Activated CD8-positive, alpha-beta memory T cell treated with anti-CD3 and anti-CD28 coated beads for 36 hours (primary cell): ENCODE measurements at regions not wholly inside any gene's neighbourhood (a gene's known extent, or its start where the extent isn't known, plus 50 kb on each side); places are given as distances from the start of the nearest gene placed in this dataset.

ENCODE experiments used
- CTCF ChIA-PET: fragments of 350-600 bp; sonication (Branson Sonifier 250); formaldehyde crosslinking; loops from one replicate; lab custom pipeline; 2021; ENCODE audit warnings: antibody characterized with exemption; lab: Charles Lee
- POLR2A ChIA-PET: fragments of 350-600 bp; sonication (Branson Sonifier 250); formaldehyde crosslinking; loops from one replicate; lab custom pipeline; 2021; ENCODE audit warnings: antibody characterized with exemption; lab: Charles Lee

GRCh38 chr6:137434640-137435039 is 59.6 kb downstream of the OLIG3 start:
- ChIA-PET POLR2A (no interaction called here), CTCF (no interaction called here)

DNA sequence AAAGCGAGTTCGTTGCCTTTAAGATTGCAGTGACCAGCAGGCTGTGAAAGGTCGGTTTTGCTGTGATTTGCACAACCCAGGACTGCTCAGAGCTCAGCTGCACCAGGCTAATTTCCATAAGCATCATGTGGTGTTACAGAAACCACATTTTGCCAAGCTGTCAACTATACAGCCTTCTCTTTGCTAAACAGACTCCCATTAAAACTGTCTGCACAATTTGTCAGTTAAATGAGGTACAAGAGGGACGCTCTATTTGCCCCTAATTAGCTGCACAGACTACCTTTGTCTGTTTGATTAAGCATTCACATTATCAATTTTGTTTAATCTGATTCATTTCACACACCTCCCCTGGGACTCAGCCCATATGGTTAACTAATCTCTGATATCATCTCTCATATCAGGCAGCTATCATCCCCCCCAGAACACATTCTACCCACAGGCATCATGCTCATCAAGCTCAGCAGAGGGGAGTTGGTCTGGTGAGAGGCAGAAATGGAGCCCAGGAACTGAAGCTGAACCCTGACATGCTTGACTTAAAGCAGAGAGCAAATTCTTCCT is 62.1 kb downstream of the OLIG3 start:
- POLR2A ChIA-PET, result no interaction called here
- CTCF ChIA-PET, result no interaction called here

GRCh38 chr6:137430954-137431353 is 63.2 kb downstream of the OLIG3 start:
- CTCF ChIA-PET, result no interaction called here
- POLR2A ChIA-PET, result interaction anchor here (0.8 kb wide), 1 partner anchor 35 kb away, joined by 3 read pairs; no protein-coding TSS in a partner anchor

DNA sequence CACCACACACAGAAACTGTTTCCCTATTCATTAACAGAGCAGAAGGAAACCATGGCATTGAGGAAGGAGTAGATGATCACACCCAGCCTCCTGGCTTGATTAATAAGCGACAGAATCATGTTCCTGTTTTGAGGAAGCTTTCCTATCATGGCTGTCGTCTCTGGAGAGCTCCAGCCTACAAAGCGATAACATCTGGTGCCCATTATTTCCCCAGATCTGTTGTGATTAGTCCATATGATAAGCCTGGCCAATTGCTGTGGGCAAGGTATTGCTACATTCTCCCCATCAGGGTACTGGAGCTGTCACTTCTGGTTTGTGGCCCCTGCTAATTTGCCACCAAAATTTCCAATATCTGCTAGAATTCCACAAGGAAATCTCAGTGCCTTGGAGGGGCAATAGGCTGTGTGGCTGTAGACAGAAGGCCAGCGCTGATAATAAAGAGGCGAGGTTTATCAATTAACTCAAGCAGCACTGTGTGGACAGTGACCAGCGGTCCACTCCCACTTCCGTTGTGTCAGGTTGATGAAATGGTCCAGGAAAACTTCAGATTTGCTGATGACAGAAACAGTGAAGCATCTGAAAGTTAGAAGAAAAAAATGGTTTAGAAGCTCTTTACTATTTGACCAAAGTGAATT is 66.4 kb downstream of the OLIG3 start:
- ChIA-PET CTCF (no interaction called here), POLR2A (interaction anchor here (0.6 kb wide), 1 partner anchor 373 kb away, joined by 3 read pairs; no protein-coding TSS in a partner anchor)

DNA sequence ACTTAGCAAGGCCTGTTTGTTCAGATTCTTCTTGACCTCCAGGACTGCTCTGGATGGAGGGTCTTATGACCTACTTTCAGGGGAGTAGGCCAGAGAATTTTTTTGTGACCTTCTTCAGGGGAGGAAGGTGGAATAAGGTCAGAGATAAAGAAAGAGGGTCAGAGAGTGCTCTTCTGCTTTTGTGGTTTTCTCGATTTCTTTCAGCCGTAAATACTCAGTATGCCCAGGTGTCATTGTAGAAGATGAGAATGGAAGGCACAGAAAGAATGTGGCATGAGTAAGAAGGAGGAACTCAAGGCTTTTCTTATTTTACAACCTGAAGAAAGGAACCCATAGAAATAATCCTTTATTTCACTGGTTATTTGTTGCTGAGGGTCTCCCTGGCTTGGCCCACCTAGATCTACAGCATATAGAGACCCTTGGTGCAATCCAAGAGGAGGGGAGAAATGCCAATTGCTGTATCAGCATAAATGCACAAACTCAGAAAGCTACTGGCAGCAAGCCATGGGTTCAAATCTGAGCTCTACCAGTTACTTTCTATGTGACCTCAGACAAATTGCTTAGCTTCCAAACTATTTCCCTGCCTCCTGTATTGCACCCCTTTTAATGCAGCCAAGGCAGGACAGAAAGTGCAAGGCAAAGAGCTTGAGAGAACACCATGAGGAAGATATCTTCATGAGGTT is 68.0 kb downstream of the OLIG3 start:
- ChIA-PET POLR2A (no interaction called here), CTCF (interaction anchor here (0.6 kb wide), 1 partner anchor 118 kb away, joined by 3 read pairs; no protein-coding TSS in a partner anchor)

DNA sequence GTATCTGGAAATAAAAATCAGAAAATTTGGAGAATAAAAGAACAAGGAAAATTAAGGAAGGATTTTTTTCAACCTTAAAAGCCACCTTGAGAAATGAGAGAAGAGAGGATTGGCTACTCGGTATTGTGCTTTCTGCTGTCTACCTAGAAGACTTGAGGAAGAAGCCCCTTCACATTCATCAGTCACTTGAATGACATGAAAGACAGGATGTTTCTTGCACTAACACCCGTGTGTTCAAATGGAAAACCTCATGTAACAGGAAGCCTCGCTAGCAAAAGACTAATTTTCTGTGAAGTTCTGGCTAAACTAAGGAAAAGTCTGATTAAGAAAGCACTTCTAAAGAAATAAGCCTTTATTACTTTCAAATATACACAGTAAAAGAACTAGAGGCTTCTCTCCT is 69.9 kb downstream of the OLIG3 start:
- ChIA-PET POLR2A (no interaction called here), CTCF (no interaction called here)

DNA sequence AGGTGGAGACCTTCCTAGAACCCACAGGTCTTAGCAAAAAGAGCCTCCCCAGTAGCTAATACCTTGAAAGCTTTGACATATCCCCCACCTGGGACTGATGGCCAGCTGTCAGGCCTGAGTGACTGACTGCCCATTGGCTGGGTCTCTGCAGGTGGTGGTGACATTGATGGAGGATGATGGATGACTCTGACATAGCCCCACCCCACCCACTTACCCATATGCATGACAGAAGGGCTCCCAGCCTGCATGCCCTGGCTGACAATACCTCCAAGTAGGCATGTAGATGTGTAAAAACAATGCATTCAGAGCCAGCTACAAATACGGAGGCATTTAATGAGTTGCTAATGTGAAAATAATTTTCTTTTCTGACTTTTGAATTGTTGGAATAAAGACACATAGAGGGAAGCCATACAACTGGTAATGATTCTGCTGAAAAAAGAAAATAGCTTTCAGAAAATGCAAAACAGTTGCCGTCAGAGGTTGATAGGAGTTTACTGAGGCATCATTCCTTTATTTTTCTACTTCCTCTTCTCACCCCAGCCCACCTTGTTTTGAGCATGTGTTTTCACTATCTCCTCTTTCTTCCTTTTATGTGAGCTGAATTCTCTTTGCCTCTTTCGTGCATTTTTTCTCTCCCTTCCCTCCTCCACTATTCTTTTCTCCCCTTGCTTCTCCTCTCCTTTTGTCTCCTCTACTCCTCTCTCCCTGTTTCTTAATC is 70.6 kb downstream of the OLIG3 start:
- CTCF ChIA-PET, result no interaction called here
- POLR2A ChIA-PET, result no interaction called here

GRCh38 chr6:137417396-137417795 is 76.8 kb downstream of the OLIG3 start:
- CTCF ChIA-PET, result interaction anchor here (0.7 to 1.3 kb wide), 5 partner anchors 68 to 341 kb away, joined by 3 to 5 read pairs (median 3); no protein-coding TSS in a partner anchor
- POLR2A ChIA-PET, result no interaction called here

GRCh38 chr6:137416376-137417109 is 77.7 kb downstream of the OLIG3 start:
- CTCF ChIA-PET, result interaction anchor here (0.7 to 1.5 kb wide), 7 partner anchors 25 to 340 kb away, joined by 3 to 5 read pairs (median 4); no protein-coding TSS in a partner anchor
- POLR2A ChIA-PET, result no interaction called here

GRCh38 chr6:137415834-137416190 is 78.4 kb downstream of the OLIG3 start:
- ChIA-PET POLR2A (no interaction called here), CTCF (interaction anchor here (0.8 to 1.8 kb wide), 9 partner anchors 10 to 226 kb away, joined by 3 to 5 read pairs (median 4); no protein-coding TSS in a partner anchor)

DNA sequence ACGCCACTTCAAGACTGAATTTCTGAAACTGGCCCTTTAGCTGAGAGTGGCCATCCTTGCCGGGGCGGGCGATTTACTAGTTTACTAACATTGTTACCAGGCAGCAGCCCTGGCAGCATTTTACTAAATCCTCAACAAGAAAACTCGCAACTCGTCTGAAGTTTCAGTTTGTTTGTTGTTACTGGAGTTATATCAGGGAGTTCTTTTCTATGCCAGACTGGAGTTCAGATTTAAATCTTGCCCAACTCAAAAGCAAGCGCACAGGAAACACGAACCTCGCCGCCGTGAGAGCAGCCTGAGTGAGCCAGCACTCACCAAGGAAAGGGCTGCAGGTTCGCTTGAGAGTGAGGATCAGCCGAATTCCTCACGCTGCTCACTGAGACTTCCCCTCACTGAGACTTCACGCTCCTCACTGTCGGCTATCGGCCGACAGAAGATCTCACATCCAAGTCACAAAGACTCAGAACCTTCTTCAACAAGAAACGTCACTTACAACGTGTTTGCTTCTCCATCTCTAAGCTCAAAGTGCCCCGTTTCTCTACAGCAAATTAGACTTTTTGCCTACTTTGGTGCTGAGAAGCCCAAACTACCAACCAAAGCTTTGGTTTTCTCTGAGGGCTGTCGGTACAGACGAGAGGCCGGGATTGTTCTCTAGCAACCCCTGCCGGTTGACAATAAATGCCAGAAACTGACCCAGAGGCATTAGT is 78.9 kb downstream of the OLIG3 start:
- ChIA-PET POLR2A (no interaction called here), CTCF (interaction anchor here (0.6 to 1.8 kb wide), 12 partner anchors 9 to 809 kb away, joined by 3 to 5 read pairs (median 4); no protein-coding TSS in a partner anchor)

GRCh38 chr6:137414599-137414998 is 79.6 kb downstream of the OLIG3 start:
- CTCF ChIA-PET, result interaction anchor here (0.6 to 1.8 kb wide), 5 partner anchors 14 to 808 kb away, joined by 3 to 5 read pairs (median 4); no protein-coding TSS in a partner anchor
- POLR2A ChIA-PET, result no interaction called here

DNA sequence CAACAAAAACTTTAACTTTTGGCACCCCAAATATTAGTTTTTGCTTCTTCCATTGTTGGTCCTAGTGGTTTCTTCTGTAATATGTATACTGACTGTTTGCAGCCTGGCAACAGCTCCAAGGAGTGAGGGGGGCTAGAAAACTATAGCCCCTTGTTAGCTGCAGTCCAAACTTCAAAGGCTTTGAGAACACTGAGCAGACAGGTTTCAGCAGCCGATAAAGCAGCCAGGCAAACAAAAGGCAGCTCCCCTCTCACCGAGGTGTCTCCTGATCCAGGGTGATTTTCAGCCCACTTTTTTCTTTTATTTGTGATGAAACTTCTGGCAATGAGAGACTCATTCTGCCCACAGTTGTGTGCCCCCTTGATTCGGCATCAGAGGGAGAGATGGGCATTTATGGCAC is 80.7 kb downstream of the OLIG3 start:
- ChIA-PET CTCF (interaction anchor here (0.6 kb wide), 1 partner anchor 13 kb away, joined by 3 read pairs; no protein-coding TSS in a partner anchor), POLR2A (interaction anchor here (0.7 kb wide), 1 partner anchor 88 kb away, joined by 3 read pairs; no protein-coding TSS in a partner anchor)

GRCh38 chr6:137412562-137412961 is 81.6 kb downstream of the OLIG3 start:
- ChIA-PET POLR2A (no interaction called here), CTCF (interaction anchor here (0.6 kb wide), 1 partner anchor 12 kb away, joined by 3 read pairs; no protein-coding TSS in a partner anchor)

- POLR2A ChIA-PET, result no interaction called here
- CTCF ChIA-PET, result no interaction called here
Observed at GRCh38 chr6:137409266-137409777, 84.9 kb downstream of the OLIG3 start.

DNA sequence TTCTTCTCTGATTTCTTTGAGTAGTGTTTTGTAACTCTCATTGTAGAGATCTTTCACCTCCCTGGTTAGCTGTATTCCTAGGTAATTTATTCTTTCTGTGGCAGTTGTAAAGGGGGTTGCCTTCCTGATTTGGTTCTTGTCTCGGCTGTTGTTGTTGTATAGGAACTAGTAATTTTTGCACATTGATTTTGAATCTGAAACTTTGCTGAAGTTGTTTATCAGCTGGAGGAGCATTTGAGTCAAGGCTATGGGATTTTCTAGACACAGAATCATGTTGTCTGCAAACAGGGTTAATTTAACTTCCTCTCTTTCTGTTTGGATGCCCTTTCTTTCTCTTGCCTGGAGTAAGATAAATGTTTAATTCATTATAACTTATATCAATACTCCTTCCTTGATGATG is 86.4 kb downstream of the OLIG3 start:
- POLR2A ChIA-PET, result no interaction called here
- CTCF ChIA-PET, result interaction anchor here (2.0 kb wide), 1 partner anchor 19 kb away, joined by 6 read pairs; no protein-coding TSS in a partner anchor

DNA sequence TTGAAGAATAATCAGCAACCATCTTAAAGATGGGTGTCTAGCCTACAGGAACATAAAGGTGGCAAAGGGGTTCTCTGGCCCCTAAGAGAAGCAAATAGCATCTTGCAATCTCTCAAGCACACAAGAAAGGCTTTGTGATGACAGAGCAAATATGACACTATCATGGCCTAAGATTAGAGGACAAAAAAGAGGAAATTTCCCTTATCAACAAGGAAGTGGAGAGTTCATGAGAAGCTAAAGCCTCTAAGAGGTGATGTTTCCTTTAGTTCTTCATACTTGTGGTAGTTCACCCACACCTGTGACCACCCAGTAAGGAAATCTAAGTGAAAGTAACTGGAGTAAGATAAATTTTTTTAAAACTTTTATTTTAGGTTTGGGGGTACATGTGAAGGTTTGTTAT is 88.4 kb downstream of the OLIG3 start:
- ChIA-PET CTCF (interaction anchor here (1.1 to 2.0 kb wide), 2 partner anchors 10 to 17 kb away, joined by 3 to 6 read pairs; no protein-coding TSS in a partner anchor), POLR2A (no interaction called here)

DNA sequence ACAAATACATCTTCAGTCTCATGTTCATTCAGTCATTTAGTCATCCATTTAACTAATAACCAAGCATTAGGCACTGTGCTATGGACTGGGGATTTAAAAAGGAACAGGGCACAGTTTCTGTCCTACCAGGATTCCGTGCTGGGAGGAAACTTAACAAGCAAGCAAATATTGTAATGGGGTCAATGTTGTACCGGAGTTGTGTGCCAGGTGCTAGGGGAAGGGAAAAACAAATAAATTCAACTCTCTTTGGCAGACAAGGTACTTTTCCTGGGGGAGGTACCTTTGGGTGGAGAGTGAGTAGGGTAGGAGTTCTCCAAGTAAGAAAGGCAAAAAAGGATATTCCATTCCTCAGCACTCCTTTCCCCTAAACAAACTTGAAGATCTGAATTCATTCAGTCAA is 90.3 kb downstream of the OLIG3 start:
- CTCF ChIA-PET, result no interaction called here
- POLR2A ChIA-PET, result no interaction called here
